H9 (cell line): ENCODE measurements at regions not wholly inside any gene's neighbourhood (a gene's known extent, or its start where the extent isn't known, plus 50 kb on each side); places are given as distances from the start of the nearest gene placed in this dataset.
A peak's percentile ranks its signal among the peaks of the same experiment; 100 is the strongest.

Experiments used
- DNase-seq: peaks from one replicate; pipeline ENCODE4 v3.0.0-alpha.2; 2017
- H2AFZ ChIP-seq: one replicate; pipeline ENCODE4 v1.6.1; 2013; ENCODE audit warnings: mild to moderate bottlenecking, low read length, control low read depth, moderate library complexity
- H2AK5ac ChIP-seq: 2 replicates; pipeline ENCODE4 v1.6.1; 2013; ENCODE audit warnings: low read length, control low read depth, mixed read lengths; ENCODE audit not compliant: insufficient read length
- H2BK120ac ChIP-seq: one replicate; pipeline ENCODE4 v1.6.1; 2013; ENCODE audit warnings: low read depth, mild to moderate bottlenecking, low read length, control low read depth, inconsistent platforms; ENCODE audit not compliant: poor library complexity, severe bottlenecking
- H2BK12ac ChIP-seq: 2 replicates; pipeline ENCODE4 v1.6.1; 2013; ENCODE audit warnings: low read length, control low read depth, mixed read lengths, low read depth; ENCODE audit not compliant: insufficient read length
- H2BK15ac ChIP-seq: 2 replicates; pipeline ENCODE4 v1.6.1; 2013; ENCODE audit warnings: low read depth, low read length, control low read depth
- H2BK20ac ChIP-seq: one replicate; pipeline ENCODE4 v1.6.1; 2013; ENCODE audit warnings: low read depth, mild to moderate bottlenecking, low read length, control low read depth, inconsistent platforms; ENCODE audit not compliant: poor library complexity, severe bottlenecking
- H2BK5ac ChIP-seq: 2 replicates; pipeline ENCODE4 v1.6.1; 2013; ENCODE audit warnings: low read length, control low read depth, mixed read lengths; ENCODE audit not compliant: insufficient read length
- H3K14ac ChIP-seq: 2 replicates; pipeline ENCODE4 v1.6.1; 2013; ENCODE audit warnings: low read length, control low read depth; ENCODE audit not compliant: insufficient read depth
- H3K18ac ChIP-seq: 2 replicates; pipeline ENCODE4 v1.6.1; 2013; ENCODE audit warnings: low read depth, mild to moderate bottlenecking, mixed read lengths, low read length, control low read depth; ENCODE audit not compliant: insufficient read length
- H3K23ac ChIP-seq: 2 replicates; pipeline ENCODE4 v1.6.1; 2013; ENCODE audit warnings: low read length, control low read depth, mixed read lengths, low read depth; ENCODE audit not compliant: insufficient read length
- H3K23me2 ChIP-seq: 2 replicates; pipeline ENCODE4 v1.6.1; 2013; ENCODE audit warnings: low read depth, mild to moderate bottlenecking, mixed read lengths, low read length, control low read depth; ENCODE audit not compliant: insufficient read length, poor library complexity, severe bottlenecking
- H3K27ac ChIP-seq: 2 replicates; pipeline ENCODE4 v1.5.1; 2013; ENCODE audit warnings: low read length, control low read depth, mixed read lengths, low read depth; ENCODE audit not compliant: insufficient read length
- H3K27me3 ChIP-seq: 2 replicates; pipeline ENCODE4 v1.6.1; 2013; ENCODE audit warnings: low read length, control low read depth, inconsistent platforms; ENCODE audit not compliant: insufficient read depth
- H3K4ac ChIP-seq: 2 replicates; pipeline ENCODE4 v1.6.1; 2013; ENCODE audit warnings: low read depth, mild to moderate bottlenecking, control low read depth, inconsistent platforms, low read length, moderate library complexity
- H3K4me1 ChIP-seq: 2 replicates; pipeline ENCODE4 v1.6.1; 2013; ENCODE audit warnings: low read length, control low read depth, inconsistent platforms; ENCODE audit not compliant: insufficient read depth
- H3K4me2 ChIP-seq: 2 replicates; pipeline ENCODE4 v1.6.1; 2013; ENCODE audit warnings: low read length, control low read depth, mixed read lengths; ENCODE audit not compliant: insufficient read length, insufficient read depth
- H3K56ac ChIP-seq: 2 replicates; pipeline ENCODE4 v1.6.1; 2013; ENCODE audit warnings: low read depth, mild to moderate bottlenecking, mixed read lengths, low read length, control low read depth; ENCODE audit not compliant: insufficient read length
- H3K79me1 ChIP-seq: 2 replicates; pipeline ENCODE4 v1.6.1; 2013; ENCODE audit warnings: low read depth, mild to moderate bottlenecking, moderate library complexity, low read length, control low read depth, inconsistent platforms; ENCODE audit not compliant: insufficient read depth, poor library complexity, severe bottlenecking
- H3K79me2 ChIP-seq: 2 replicates; pipeline ENCODE4 v1.6.1; 2013; ENCODE audit warnings: low read length, control low read depth, inconsistent platforms; ENCODE audit not compliant: insufficient read depth
- H3K9ac ChIP-seq: 2 replicates; pipeline ENCODE4 v1.6.1; 2013; ENCODE audit warnings: low read length, control low read depth, mixed read lengths; ENCODE audit not compliant: insufficient read length; ENCODE audit errors: extremely low read depth
- H3K9me3 ChIP-seq: one replicate; pipeline ENCODE4 v1.6.1; 2013; ENCODE audit warnings: low read depth, low read length, inconsistent platforms; ENCODE audit not compliant: control insufficient read depth
- H3T11ph ChIP-seq: one replicate; pipeline ENCODE4 v1.6.1; 2013; ENCODE audit warnings: mild to moderate bottlenecking, low read length, control low read depth, inconsistent platforms
- H4K20me1 ChIP-seq: one replicate; pipeline ENCODE4 v1.6.1; 2013; ENCODE audit not compliant: control insufficient read depth, insufficient read length, insufficient read depth
- H4K5ac ChIP-seq: 2 replicates; pipeline ENCODE4 v1.6.1; 2013; ENCODE audit warnings: low read depth, mild to moderate bottlenecking, mixed read lengths, low read length, control low read depth; ENCODE audit not compliant: insufficient read length
- H4K8ac ChIP-seq: replicated peaks from 2 replicates; pipeline ENCODE4 v1.6.1; 2013; ENCODE audit warnings: low read length, control low read depth, mixed read lengths, low read depth; ENCODE audit not compliant: insufficient read length
- H4K91ac ChIP-seq: 2 replicates; pipeline ENCODE4 v1.6.1; 2013; ENCODE audit warnings: low read depth, mild to moderate bottlenecking, moderate library complexity, mixed read lengths, low read length, control low read depth; ENCODE audit not compliant: insufficient read length
- H3K27ac Mint-ChIP-seq, 3 experiments: 2 replicates in 2 of 3; 3 replicates in 1 of 3; pipeline ENCODE4 v1.8.0; 2020 to 2021; ENCODE audit warnings: mixed read lengths in 3 of 3, mild to moderate bottlenecking in 1 of 3, moderate library complexity in 1 of 3
- H3K27me3 Mint-ChIP-seq: 2 replicates; pipeline ENCODE4 v1.8.0; 2021; ENCODE audit warnings: low read depth, mild to moderate bottlenecking, moderate library complexity, mixed read lengths
- H3K36me3 Mint-ChIP-seq, 3 experiments: 2 replicates in 2 of 3; 3 replicates in 1 of 3; pipeline ENCODE4 v1.8.0; 2020 to 2021; ENCODE audit warnings: low read depth in 3 of 3, mixed read lengths in 3 of 3; ENCODE audit not compliant: insufficient read depth in 1 of 3
- H3K4me1 Mint-ChIP-seq, 2 experiments: 2 replicates each; pipeline ENCODE4 v1.8.0; 2020; ENCODE audit warnings: mixed read lengths in 2 of 2
- H3K4me3 Mint-ChIP-seq, 2 experiments: 2 replicates in 1 of 2; 3 replicates in 1 of 2; pipeline ENCODE4 v1.8.0; 2020 to 2021; ENCODE audit warnings: mild to moderate bottlenecking in 2 of 2, mixed read lengths in 2 of 2, moderate library complexity in 1 of 2
- H3K9me3 Mint-ChIP-seq, 2 experiments: 2 replicates in 1 of 2; 3 replicates in 1 of 2; pipeline ENCODE4 v1.8.0; 2020; ENCODE audit warnings: mild to moderate bottlenecking in 2 of 2, mixed read lengths in 2 of 2, moderate library complexity in 1 of 2
- CTCF ChIP-seq: fragments of 200-600 bp; sonication (generic); conservative IDR thresholded peaks from 3 replicates; pipeline ENCODE4 v1.8.0; 2021; ENCODE audit warnings: antibody characterized with exemption, mild to moderate bottlenecking

- Mint-ChIP-seq H3K4me3 (no peak overlapping the region), H3K4me1 (peaks cover 34 to 36% of the 10 kb centered on the region in 2 experiments), H3K27me3 (no peaks in the 10 kb centered on the region), H3K9me3 (peaks cover 0 to 4% of the 10 kb centered on the region in 2 experiments; a peak in 2 of 5 replicates), H3K36me3 (peaks cover 0 to 4% (median 0%) of the 10 kb centered on the region in 3 experiments; a peak in 2 of 7 replicates), H3K27ac (peak overlapping the region in 1 of 3 experiments; percentile 41; a peak in 1 of 7 replicates)
- H3K27ac ChIP-seq: no peak overlapping the region
- H2AFZ ChIP-seq: no peak overlapping the region
- H3K4ac ChIP-seq: no peak overlapping the region
- H4K20me1 ChIP-seq: no peaks in the 10 kb centered on the region
- H3K79me2 ChIP-seq: no peaks in the 10 kb centered on the region
- no peaks in the 10 kb centered on the region for H3K9me3 ChIP-seq
- H3K18ac ChIP-seq: no peak overlapping the region
- no peak overlapping the region for H4K5ac ChIP-seq
- no peak overlapping the region for H2AK5ac ChIP-seq
- H3K23me2 ChIP-seq: no peaks in the 10 kb centered on the region
- no peak overlapping the region for H3K56ac ChIP-seq
- H3K79me1 ChIP-seq: no peaks in the 10 kb centered on the region
- no peak overlapping the region for H4K91ac ChIP-seq
- no peak for DNase-seq
- no peak overlapping the region for H2BK12ac ChIP-seq
- no peak overlapping the region for H2BK5ac ChIP-seq
- H3K4me1 ChIP-seq: peaks cover 10% of the 10 kb centered on the region; the same call in 1 of the 2 replicates
- no peak overlapping the region for H2BK120ac ChIP-seq
- H3K23ac ChIP-seq: no peak overlapping the region
- no peak overlapping the region for H2BK15ac ChIP-seq
- H3K9ac ChIP-seq: no peak overlapping the region
- no peak overlapping the region for H3K14ac ChIP-seq
- H3K27me3 ChIP-seq: no peaks in the 10 kb centered on the region
- no peak overlapping the region for H3K4me2 ChIP-seq
- no peak overlapping the region for H2BK20ac ChIP-seq
- TF ChIP-seq CTCF: no peak
- no peak overlapping the region for H4K8ac ChIP-seq
- no peak overlapping the region for H3T11ph ChIP-seq
Measured at GRCh38 chr3:34179716-34180115, 381.3 kb downstream of the PDCD6IP start.
